Peyer's patch (tissue), 4 donors: ENCODE measurements at regions not wholly inside any gene's neighbourhood (a gene's known extent, or its start where the extent isn't known, plus 50 kb on each side); places are given as distances from the start of the nearest gene placed in this dataset.

Source experiments
- DNase-seq, 3 donors: peaks; one replicate each; pipeline ENCODE4 v3.0.0-alpha.2; 2017 to 2019
- H3K27ac ChIP-seq, 4 donors: fragments of 200-600 bp; sonication (generic); one replicate each; pipeline ENCODE4 v1.5.1; 2016 to 2019
- H3K27me3 ChIP-seq, 2 donors: fragments of 200-600 bp; sonication (generic); one replicate each; pipeline ENCODE4 v1.5.1; 2019
- H3K36me3 ChIP-seq, 3 donors: fragments of 200-600 bp; sonication (generic); one replicate each; pipeline ENCODE4 v1.5.1; 2016 to 2019
- H3K4me1 ChIP-seq, 4 donors: fragments of 200-600 bp; sonication (generic); one replicate each; pipeline ENCODE4 v1.5.1; 2016 to 2019
- H3K4me3 ChIP-seq, 4 donors: fragments of 200-600 bp; sonication (generic); 1 replicate in 3 of 4; 2 replicates in 1 of 4; pipeline ENCODE4 v1.5.1; 2016 to 2019; ENCODE audit warnings: mild to moderate bottlenecking in 1 of 4
- H3K9me3 ChIP-seq, 4 donors: fragments of 200-600 bp; sonication (generic); one replicate each; pipeline ENCODE4 v1.5.1; 2016 to 2019; ENCODE audit warnings: mild to moderate bottlenecking in 1 of 4
- CTCF ChIP-seq, 6 experiments: fragments of 450-650 bp in 4 of 6; fragments of 200-600 bp in 2 of 6; sonication (generic) in 1 of 6; IDR thresholded peaks; one replicate each; pipeline ENCODE4 v1.5.1; 2017 to 2019; ENCODE audit warnings: antibody characterized with exemption in 6 of 6, mild to moderate bottlenecking in 3 of 6, moderate library complexity in 1 of 6
- POLR2A ChIP-seq, 2 donors: fragments of 450-650 bp; IDR thresholded peaks; one replicate each; pipeline ENCODE4 v1.5.1; 2017; ENCODE audit warnings: antibody characterized with exemption in 2 of 2, mild to moderate bottlenecking in 2 of 2, moderate library complexity in 2 of 2

- no peaks in the 10 kb centered on the region for H3K4me1 ChIP-seq
- no peak for DNase-seq
- no peaks in the 10 kb centered on the region for H3K9me3 ChIP-seq
- TF ChIP-seq CTCF (IDR thresholded peaks at IDR 0.05), result no peak
- no peak for TF ChIP-seq POLR2A (IDR thresholded peaks at IDR 0.05)
- H3K27ac ChIP-seq, result no peak overlapping the region
- H3K36me3 ChIP-seq, result no peaks in the 10 kb centered on the region
- H3K4me3 ChIP-seq, result no peak overlapping the region
- H3K27me3 ChIP-seq, result no peaks in the 10 kb centered on the region
These were observed 89.5 kb upstream of the MANSC4 start for GRCh38 chr12:27869567-27869966.

- no peak for TF ChIP-seq POLR2A (IDR thresholded peaks at IDR 0.05)
- no peak for TF ChIP-seq CTCF (IDR thresholded peaks at IDR 0.05)
- Histone ChIP-seq H3K9me3 (no peaks in the 10 kb centered on the region), H3K4me1 (no peaks in the 10 kb centered on the region), H3K27ac (no peak overlapping the region), H3K27me3 (no peaks in the 10 kb centered on the region), H3K36me3 (no peaks in the 10 kb centered on the region), H3K4me3 (no peak overlapping the region)
- no peak for DNase-seq
These were observed 88.1 kb upstream of the MANSC4 start for GRCh38 chr12:27868139-27868538.

- Histone ChIP-seq H3K27me3 (no peaks in the 10 kb centered on the region), H3K4me3 (no peak overlapping the region), H3K4me1 (no peaks in the 10 kb centered on the region), H3K9me3 (no peaks in the 10 kb centered on the region), H3K27ac (no peak overlapping the region), H3K36me3 (no peaks in the 10 kb centered on the region)
- DNase-seq, result no peak
- TF ChIP-seq CTCF (IDR thresholded peaks at IDR 0.05) (no peak), POLR2A (IDR thresholded peaks at IDR 0.05) (no peak)
These were observed 86.5 kb upstream of the MANSC4 start for GRCh38 chr12:27866373-27867101.

GRCh38 chr12:27865421-27865820 is 85.4 kb upstream of the MANSC4 start:
- no peak for DNase-seq
- no peaks in the 10 kb centered on the region for H3K27me3 ChIP-seq
- H3K27ac ChIP-seq, result no peak overlapping the region
- no peak overlapping the region for H3K4me3 ChIP-seq
- TF ChIP-seq POLR2A (IDR thresholded peaks at IDR 0.05) (no peak), CTCF (IDR thresholded peaks at IDR 0.05) (no peak)
- H3K4me1 ChIP-seq, result no peaks in the 10 kb centered on the region
- H3K9me3 ChIP-seq, result no peaks in the 10 kb centered on the region
- no peaks in the 10 kb centered on the region for H3K36me3 ChIP-seq

- Histone ChIP-seq H3K36me3 (no peaks in the 10 kb centered on the region), H3K9me3 (no peaks in the 10 kb centered on the region), H3K27me3 (no peaks in the 10 kb centered on the region), H3K4me1 (no peaks in the 10 kb centered on the region), H3K27ac (no peak overlapping the region), H3K4me3 (no peak overlapping the region)
- TF ChIP-seq CTCF (IDR thresholded peaks at IDR 0.05), result no peak
- no peak for TF ChIP-seq POLR2A (IDR thresholded peaks at IDR 0.05)
- DNase-seq, result no peak
These were observed 84.5 kb upstream of the MANSC4 start for GRCh38 chr12:27864521-27864920.

GRCh38 chr12:27863839-27864238 is 83.8 kb upstream of the MANSC4 start:
- Histone ChIP-seq H3K27me3 (no peaks in the 10 kb centered on the region), H3K27ac (no peak overlapping the region), H3K4me1 (no peaks in the 10 kb centered on the region), H3K36me3 (no peaks in the 10 kb centered on the region), H3K9me3 (no peaks in the 10 kb centered on the region), H3K4me3 (no peak overlapping the region)
- TF ChIP-seq POLR2A (IDR thresholded peaks at IDR 0.05) (no peak), CTCF (IDR thresholded peaks at IDR 0.05) (no peak)
- no peak for DNase-seq
